K562 (cell line): ENCODE measurements at regions not wholly inside any gene's neighbourhood (a gene's known extent, or its start where the extent isn't known, plus 50 kb on each side); places are given as distances from the start of the nearest gene placed in this dataset.

Source experiments
- ELK1 ChIP-seq: sonication (generic); formaldehyde crosslinking; IDR thresholded peaks from 2 replicates; pipeline ENCODE4 v1.8.1; 2022; ENCODE audit warnings: missing genetic modification reagents
- FUS ChIP-seq: fragments of 200-400 bp; formaldehyde crosslinking; optimal IDR thresholded peaks from 2 replicates; pipeline ENCODE3; 2017; ENCODE audit warnings: low read depth, low read length
- MAFK ChIP-seq: IDR thresholded peaks from 2 replicates; pipeline ENCODE4 v1.6.1; 2011; ENCODE audit warnings: low read length, improper control_type of control experiment
- MIER1 ChIP-seq: fragments of 450-650 bp; IDR thresholded peaks from 2 replicates; pipeline ENCODE4 v1.6.1; 2016; ENCODE audit warnings: antibody characterized with exemption, mild to moderate bottlenecking, low read depth
- NFRKB ChIP-seq: fragments of 450-650 bp; IDR thresholded peaks from 2 replicates; pipeline ENCODE4 v1.6.1; 2016; ENCODE audit warnings: low read depth
- REST ChIP-seq, 2 experiments: fragments of 450-650 bp; formaldehyde crosslinking in 1 of 2; IDR thresholded peaks; 2 replicates each; pipeline versions ENCODE4 v1.4.0 to v1.6.1; 2014 to 2020; ENCODE audit warnings: mild to moderate bottlenecking in 2 of 2, borderline replicate concordance in 1 of 2, low read depth in 1 of 2
- ZNF146 ChIP-seq: IDR thresholded peaks from one replicate; pipeline ENCODE4 v1.6.1; 2018; ENCODE audit warnings: missing compliant biosample characterization; ENCODE audit not compliant: unreplicated experiment
- ZNF583 ChIP-seq: fragments of 250-450 bp; sonication (Bioruptor Pico); IDR thresholded peaks from 2 replicates; pipeline ENCODE4 v1.4.0; 2020
- TF ChIP-seq, protein P1 (sequence below): fragments of 150-350 bp; IDR thresholded peaks from 2 replicates; pipeline ENCODE4 v1.6.1; 2014; ENCODE audit warnings: low read depth, mild to moderate bottlenecking, low read length, borderline replicate concordance
- TF ChIP-seq, protein P2 (sequence below): fragments of 250-450 bp; sonication (Bioruptor Pico); IDR thresholded peaks from 2 replicates; pipeline ENCODE4 v1.5.0; 2020; ENCODE audit warnings: mild to moderate bottlenecking

DNA sequence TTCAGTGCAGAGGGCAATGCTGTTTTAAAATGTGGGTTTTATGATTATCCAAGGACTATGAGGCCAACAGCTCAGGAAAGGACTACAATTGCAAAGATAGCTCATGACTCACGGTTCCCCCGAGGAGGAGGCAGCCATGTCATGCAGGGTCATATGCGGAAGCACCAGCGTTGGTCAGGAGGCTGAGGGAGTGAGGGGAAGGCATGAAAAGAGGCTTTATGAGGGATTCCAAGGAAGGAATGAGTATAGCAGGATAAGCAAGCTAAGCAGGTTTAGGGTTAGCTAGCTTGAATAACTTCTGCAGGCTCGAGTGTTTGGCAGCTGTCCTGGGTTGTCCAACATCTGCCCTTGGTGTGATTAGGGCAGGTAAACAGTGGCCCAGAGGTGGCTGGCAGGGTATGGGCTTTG lies 495.1 kb downstream of the SETD4 start (continued):
- TF ChIP-seq, protein P1, sequence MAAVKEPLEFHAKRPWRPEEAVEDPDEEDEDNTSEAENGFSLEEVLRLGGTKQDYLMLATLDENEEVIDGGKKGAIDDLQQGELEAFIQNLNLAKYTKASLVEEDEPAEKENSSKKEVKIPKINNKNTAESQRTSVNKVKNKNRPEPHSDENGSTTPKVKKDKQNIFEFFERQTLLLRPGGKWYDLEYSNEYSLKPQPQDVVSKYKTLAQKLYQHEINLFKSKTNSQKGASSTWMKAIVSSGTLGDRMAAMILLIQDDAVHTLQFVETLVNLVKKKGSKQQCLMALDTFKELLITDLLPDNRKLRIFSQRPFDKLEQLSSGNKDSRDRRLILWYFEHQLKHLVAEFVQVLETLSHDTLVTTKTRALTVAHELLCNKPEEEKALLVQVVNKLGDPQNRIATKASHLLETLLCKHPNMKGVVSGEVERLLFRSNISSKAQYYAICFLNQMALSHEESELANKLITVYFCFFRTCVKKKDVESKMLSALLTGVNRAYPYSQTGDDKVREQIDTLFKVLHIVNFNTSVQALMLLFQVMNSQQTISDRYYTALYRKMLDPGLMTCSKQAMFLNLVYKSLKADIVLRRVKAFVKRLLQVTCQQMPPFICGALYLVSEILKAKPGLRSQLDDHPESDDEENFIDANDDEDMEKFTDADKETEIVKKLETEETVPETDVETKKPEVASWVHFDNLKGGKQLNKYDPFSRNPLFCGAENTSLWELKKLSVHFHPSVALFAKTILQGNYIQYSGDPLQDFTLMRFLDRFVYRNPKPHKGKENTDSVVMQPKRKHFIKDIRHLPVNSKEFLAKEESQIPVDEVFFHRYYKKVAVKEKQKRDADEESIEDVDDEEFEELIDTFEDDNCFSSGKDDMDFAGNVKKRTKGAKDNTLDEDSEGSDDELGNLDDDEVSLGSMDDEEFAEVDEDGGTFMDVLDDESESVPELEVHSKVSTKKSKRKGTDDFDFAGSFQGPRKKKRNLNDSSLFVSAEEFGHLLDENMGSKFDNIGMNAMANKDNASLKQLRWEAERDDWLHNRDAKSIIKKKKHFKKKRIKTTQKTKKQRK, result no peak
- TF ChIP-seq ELK1 (CRISPR knock-in tag), result no peak
- TF ChIP-seq NFRKB, result peak; percentile 54; the same call in 1 of the 2 replicates
- TF ChIP-seq REST (IDR thresholded peaks at IDR 0.05; ENCODE audit: borderline replicate concordance), result no peak
- no peak for TF ChIP-seq REST (CRISPR knock-in tag; IDR thresholded peaks at IDR 0.05; ENCODE audit: low read depth)
- no peak for TF ChIP-seq ZNF583 (CRISPR knock-in tag)
- TF ChIP-seq, protein P2, sequence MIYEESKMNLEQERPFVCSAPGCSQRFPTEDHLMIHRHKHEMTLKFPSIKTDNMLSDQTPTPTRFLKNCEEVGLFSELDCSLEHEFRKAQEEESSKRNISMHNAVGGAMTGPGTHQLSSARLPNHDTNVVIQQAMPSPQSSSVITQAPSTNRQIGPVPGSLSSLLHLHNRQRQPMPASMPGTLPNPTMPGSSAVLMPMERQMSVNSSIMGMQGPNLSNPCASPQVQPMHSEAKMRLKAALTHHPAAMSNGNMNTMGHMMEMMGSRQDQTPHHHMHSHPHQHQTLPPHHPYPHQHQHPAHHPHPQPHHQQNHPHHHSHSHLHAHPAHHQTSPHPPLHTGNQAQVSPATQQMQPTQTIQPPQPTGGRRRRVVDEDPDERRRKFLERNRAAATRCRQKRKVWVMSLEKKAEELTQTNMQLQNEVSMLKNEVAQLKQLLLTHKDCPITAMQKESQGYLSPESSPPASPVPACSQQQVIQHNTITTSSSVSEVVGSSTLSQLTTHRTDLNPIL (CRISPR knock-in tag), result no peak
- no peak for TF ChIP-seq FUS
- no peak for TF ChIP-seq MIER1
- TF ChIP-seq ZNF146, result no peak
- no peak for TF ChIP-seq MAFK
